H9 (cell line): ENCODE measurements at regions not wholly inside any gene's neighbourhood (a gene's known extent, or its start where the extent isn't known, plus 50 kb on each side); places are given as distances from the start of the nearest gene placed in this dataset.

ENCODE experiments used
- DNase-seq: peaks from one replicate; pipeline ENCODE4 v3.0.0-alpha.2; 2017
- H2AFZ ChIP-seq: one replicate; pipeline ENCODE4 v1.6.1; 2013; ENCODE audit warnings: mild to moderate bottlenecking, low read length, control low read depth, moderate library complexity
- H2AK5ac ChIP-seq: 2 replicates; pipeline ENCODE4 v1.6.1; 2013; ENCODE audit warnings: low read length, control low read depth, mixed read lengths; ENCODE audit not compliant: insufficient read length
- H2BK120ac ChIP-seq: one replicate; pipeline ENCODE4 v1.6.1; 2013; ENCODE audit warnings: low read depth, mild to moderate bottlenecking, low read length, control low read depth, inconsistent platforms; ENCODE audit not compliant: poor library complexity, severe bottlenecking
- H2BK12ac ChIP-seq: 2 replicates; pipeline ENCODE4 v1.6.1; 2013; ENCODE audit warnings: low read length, control low read depth, mixed read lengths, low read depth; ENCODE audit not compliant: insufficient read length
- H2BK15ac ChIP-seq: 2 replicates; pipeline ENCODE4 v1.6.1; 2013; ENCODE audit warnings: low read depth, low read length, control low read depth
- H2BK20ac ChIP-seq: one replicate; pipeline ENCODE4 v1.6.1; 2013; ENCODE audit warnings: low read depth, mild to moderate bottlenecking, low read length, control low read depth, inconsistent platforms; ENCODE audit not compliant: poor library complexity, severe bottlenecking
- H2BK5ac ChIP-seq: 2 replicates; pipeline ENCODE4 v1.6.1; 2013; ENCODE audit warnings: low read length, control low read depth, mixed read lengths; ENCODE audit not compliant: insufficient read length
- H3K14ac ChIP-seq: 2 replicates; pipeline ENCODE4 v1.6.1; 2013; ENCODE audit warnings: low read length, control low read depth; ENCODE audit not compliant: insufficient read depth
- H3K18ac ChIP-seq: 2 replicates; pipeline ENCODE4 v1.6.1; 2013; ENCODE audit warnings: low read depth, mild to moderate bottlenecking, mixed read lengths, low read length, control low read depth; ENCODE audit not compliant: insufficient read length
- H3K23ac ChIP-seq: 2 replicates; pipeline ENCODE4 v1.6.1; 2013; ENCODE audit warnings: low read length, control low read depth, mixed read lengths, low read depth; ENCODE audit not compliant: insufficient read length
- H3K23me2 ChIP-seq: 2 replicates; pipeline ENCODE4 v1.6.1; 2013; ENCODE audit warnings: low read depth, mild to moderate bottlenecking, mixed read lengths, low read length, control low read depth; ENCODE audit not compliant: insufficient read length, poor library complexity, severe bottlenecking
- H3K27ac ChIP-seq: 2 replicates; pipeline ENCODE4 v1.5.1; 2013; ENCODE audit warnings: low read length, control low read depth, mixed read lengths, low read depth; ENCODE audit not compliant: insufficient read length
- H3K27me3 ChIP-seq: 2 replicates; pipeline ENCODE4 v1.6.1; 2013; ENCODE audit warnings: low read length, control low read depth, inconsistent platforms; ENCODE audit not compliant: insufficient read depth
- H3K4ac ChIP-seq: 2 replicates; pipeline ENCODE4 v1.6.1; 2013; ENCODE audit warnings: low read depth, mild to moderate bottlenecking, control low read depth, inconsistent platforms, low read length, moderate library complexity
- H3K4me1 ChIP-seq: 2 replicates; pipeline ENCODE4 v1.6.1; 2013; ENCODE audit warnings: low read length, control low read depth, inconsistent platforms; ENCODE audit not compliant: insufficient read depth
- H3K4me2 ChIP-seq: 2 replicates; pipeline ENCODE4 v1.6.1; 2013; ENCODE audit warnings: low read length, control low read depth, mixed read lengths; ENCODE audit not compliant: insufficient read length, insufficient read depth
- H3K56ac ChIP-seq: 2 replicates; pipeline ENCODE4 v1.6.1; 2013; ENCODE audit warnings: low read depth, mild to moderate bottlenecking, mixed read lengths, low read length, control low read depth; ENCODE audit not compliant: insufficient read length
- H3K79me1 ChIP-seq: 2 replicates; pipeline ENCODE4 v1.6.1; 2013; ENCODE audit warnings: low read depth, mild to moderate bottlenecking, moderate library complexity, low read length, control low read depth, inconsistent platforms; ENCODE audit not compliant: insufficient read depth, poor library complexity, severe bottlenecking
- H3K79me2 ChIP-seq: 2 replicates; pipeline ENCODE4 v1.6.1; 2013; ENCODE audit warnings: low read length, control low read depth, inconsistent platforms; ENCODE audit not compliant: insufficient read depth
- H3K9ac ChIP-seq: 2 replicates; pipeline ENCODE4 v1.6.1; 2013; ENCODE audit warnings: low read length, control low read depth, mixed read lengths; ENCODE audit not compliant: insufficient read length; ENCODE audit errors: extremely low read depth
- H3K9me3 ChIP-seq: one replicate; pipeline ENCODE4 v1.6.1; 2013; ENCODE audit warnings: low read depth, low read length, inconsistent platforms; ENCODE audit not compliant: control insufficient read depth
- H3T11ph ChIP-seq: one replicate; pipeline ENCODE4 v1.6.1; 2013; ENCODE audit warnings: mild to moderate bottlenecking, low read length, control low read depth, inconsistent platforms
- H4K20me1 ChIP-seq: one replicate; pipeline ENCODE4 v1.6.1; 2013; ENCODE audit not compliant: control insufficient read depth, insufficient read length, insufficient read depth
- H4K5ac ChIP-seq: 2 replicates; pipeline ENCODE4 v1.6.1; 2013; ENCODE audit warnings: low read depth, mild to moderate bottlenecking, mixed read lengths, low read length, control low read depth; ENCODE audit not compliant: insufficient read length
- H4K8ac ChIP-seq: replicated peaks from 2 replicates; pipeline ENCODE4 v1.6.1; 2013; ENCODE audit warnings: low read length, control low read depth, mixed read lengths, low read depth; ENCODE audit not compliant: insufficient read length
- H4K91ac ChIP-seq: 2 replicates; pipeline ENCODE4 v1.6.1; 2013; ENCODE audit warnings: low read depth, mild to moderate bottlenecking, moderate library complexity, mixed read lengths, low read length, control low read depth; ENCODE audit not compliant: insufficient read length
- H3K27ac Mint-ChIP-seq, 3 experiments: 2 replicates in 2 of 3; 3 replicates in 1 of 3; pipeline ENCODE4 v1.8.0; 2020 to 2021; ENCODE audit warnings: mixed read lengths in 3 of 3, mild to moderate bottlenecking in 1 of 3, moderate library complexity in 1 of 3
- H3K27me3 Mint-ChIP-seq: 2 replicates; pipeline ENCODE4 v1.8.0; 2021; ENCODE audit warnings: low read depth, mild to moderate bottlenecking, moderate library complexity, mixed read lengths
- H3K36me3 Mint-ChIP-seq, 3 experiments: 2 replicates in 2 of 3; 3 replicates in 1 of 3; pipeline ENCODE4 v1.8.0; 2020 to 2021; ENCODE audit warnings: low read depth in 3 of 3, mixed read lengths in 3 of 3; ENCODE audit not compliant: insufficient read depth in 1 of 3
- H3K4me1 Mint-ChIP-seq, 2 experiments: 2 replicates each; pipeline ENCODE4 v1.8.0; 2020; ENCODE audit warnings: mixed read lengths in 2 of 2
- H3K4me3 Mint-ChIP-seq, 2 experiments: 2 replicates in 1 of 2; 3 replicates in 1 of 2; pipeline ENCODE4 v1.8.0; 2020 to 2021; ENCODE audit warnings: mild to moderate bottlenecking in 2 of 2, mixed read lengths in 2 of 2, moderate library complexity in 1 of 2
- H3K9me3 Mint-ChIP-seq, 2 experiments: 2 replicates in 1 of 2; 3 replicates in 1 of 2; pipeline ENCODE4 v1.8.0; 2020; ENCODE audit warnings: mild to moderate bottlenecking in 2 of 2, mixed read lengths in 2 of 2, moderate library complexity in 1 of 2
- WGBS: extraction: QIAGEN DNeasy Blood & Tissue Kit; methylation state at CpG from one replicate; pipeline ENCODE4 v1.1.7; 2013; ENCODE audit warnings: missing lambda C conversion rate, low lambda C conversion rate, mixed read lengths; ENCODE audit not compliant: insufficient read length; ENCODE audit errors: extremely low coverage; 5-methylcytosine and 5-hydroxymethylcytosine counted together
- TF ChIP-seq, protein P1 (sequence below): fragments of 200-600 bp; sonication (generic); conservative IDR thresholded peaks from 3 replicates; pipeline ENCODE4 v1.8.0; 2021; ENCODE audit warnings: antibody characterized with exemption, mild to moderate bottlenecking

DNA sequence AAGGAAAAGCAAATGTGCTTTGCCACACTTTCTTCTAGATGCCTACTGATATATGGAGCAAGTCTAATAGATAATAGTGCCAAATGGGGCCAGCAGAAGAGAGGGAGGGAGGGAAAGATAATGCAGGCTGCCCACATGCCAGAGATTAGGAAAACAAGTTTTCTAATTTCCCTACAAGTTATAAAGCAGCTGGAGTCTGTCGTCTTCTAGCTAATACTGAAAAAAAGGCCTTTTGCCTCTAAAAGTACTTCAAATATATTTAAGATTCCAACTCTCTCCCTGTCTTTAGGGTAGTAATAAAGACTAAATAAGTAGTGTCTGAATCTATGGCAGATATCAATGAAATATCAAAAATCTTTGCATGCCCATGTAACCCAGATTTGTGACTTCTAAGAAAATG is 632.0 kb upstream of the MIR17HG start:
- no peaks in the 10 kb centered on the region for H3K9me3 Mint-ChIP-seq
- no peaks in the 10 kb centered on the region for H3K79me1 ChIP-seq
- H3K79me2 ChIP-seq, result no peaks in the 10 kb centered on the region
- DNase-seq, result no peak
- no peak overlapping the region for H3K56ac ChIP-seq
- H3K23me2 ChIP-seq, result no peaks in the 10 kb centered on the region
- H4K20me1 ChIP-seq, result no peaks in the 10 kb centered on the region
- no peak overlapping the region for H4K8ac ChIP-seq
- H2AFZ ChIP-seq, result no peak overlapping the region
- H2BK20ac ChIP-seq, result no peak overlapping the region
- H3K18ac ChIP-seq, result no peak overlapping the region
- no peak overlapping the region for H4K5ac ChIP-seq
- H2BK120ac ChIP-seq, result no peak overlapping the region
- H3K4me2 ChIP-seq, result no peak overlapping the region
- H3K27me3 Mint-ChIP-seq, result no peaks in the 10 kb centered on the region
- H3K4me1 Mint-ChIP-seq, result peaks cover 9 to 12% of the 10 kb centered on the region in 2 experiments
- no peaks in the 10 kb centered on the region for H3K36me3 Mint-ChIP-seq
- H2AK5ac ChIP-seq, result no peak overlapping the region
- no peak overlapping the region for H2BK5ac ChIP-seq
- WGBS, result no CpG with 5 or more reads among the region's 1 CpG
- no peak overlapping the region for H3K14ac ChIP-seq
- H3K9ac ChIP-seq, result no peak overlapping the region
- H3K27ac Mint-ChIP-seq, result no peak overlapping the region
- no peaks in the 10 kb centered on the region for H3K27me3 ChIP-seq
- no peak overlapping the region for H3K27ac ChIP-seq
- no peak overlapping the region for H3K23ac ChIP-seq
- H3K4me1 ChIP-seq, result no peaks in the 10 kb centered on the region
- no peak overlapping the region for H3K4me3 Mint-ChIP-seq
- no peak overlapping the region for H3K4ac ChIP-seq
- H2BK15ac ChIP-seq, result no peak overlapping the region
- H2BK12ac ChIP-seq, result no peak overlapping the region
- TF ChIP-seq, protein P1, sequence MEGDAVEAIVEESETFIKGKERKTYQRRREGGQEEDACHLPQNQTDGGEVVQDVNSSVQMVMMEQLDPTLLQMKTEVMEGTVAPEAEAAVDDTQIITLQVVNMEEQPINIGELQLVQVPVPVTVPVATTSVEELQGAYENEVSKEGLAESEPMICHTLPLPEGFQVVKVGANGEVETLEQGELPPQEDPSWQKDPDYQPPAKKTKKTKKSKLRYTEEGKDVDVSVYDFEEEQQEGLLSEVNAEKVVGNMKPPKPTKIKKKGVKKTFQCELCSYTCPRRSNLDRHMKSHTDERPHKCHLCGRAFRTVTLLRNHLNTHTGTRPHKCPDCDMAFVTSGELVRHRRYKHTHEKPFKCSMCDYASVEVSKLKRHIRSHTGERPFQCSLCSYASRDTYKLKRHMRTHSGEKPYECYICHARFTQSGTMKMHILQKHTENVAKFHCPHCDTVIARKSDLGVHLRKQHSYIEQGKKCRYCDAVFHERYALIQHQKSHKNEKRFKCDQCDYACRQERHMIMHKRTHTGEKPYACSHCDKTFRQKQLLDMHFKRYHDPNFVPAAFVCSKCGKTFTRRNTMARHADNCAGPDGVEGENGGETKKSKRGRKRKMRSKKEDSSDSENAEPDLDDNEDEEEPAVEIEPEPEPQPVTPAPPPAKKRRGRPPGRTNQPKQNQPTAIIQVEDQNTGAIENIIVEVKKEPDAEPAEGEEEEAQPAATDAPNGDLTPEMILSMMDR, result no peak
- no peaks in the 10 kb centered on the region for H3K9me3 ChIP-seq
- H4K91ac ChIP-seq, result no peak overlapping the region
- H3T11ph ChIP-seq, result no peak overlapping the region
